IPS-20b (cell line): ENCODE measurements at regions not wholly inside any gene's neighbourhood (a gene's known extent, or its start where the extent isn't known, plus 50 kb on each side); places are given as distances from the start of the nearest gene placed in this dataset.
"Not testable (repeated sequence)": the region's sequence is repeated elsewhere in the genome, so short reads cannot be mapped to it uniquely, and the experiment has no call there.

ENCODE experiments used
- H3K27ac ChIP-seq: one replicate; pipeline ENCODE4 v1.5.1; 2013; ENCODE audit warnings: low read length
- H3K27me3 ChIP-seq: 2 replicates; pipeline ENCODE4 v1.6.1; 2013; ENCODE audit warnings: mild to moderate bottlenecking, low read length, inconsistent platforms; ENCODE audit not compliant: insufficient read depth
- H3K36me3 ChIP-seq: 2 replicates; pipeline ENCODE4 v1.6.1; 2013; ENCODE audit warnings: low read depth, mild to moderate bottlenecking, inconsistent platforms, low read length, moderate library complexity; ENCODE audit not compliant: insufficient read depth
- H3K4me1 ChIP-seq: 2 replicates; pipeline ENCODE4 v1.6.1; 2013; ENCODE audit warnings: mild to moderate bottlenecking, control low read depth, inconsistent platforms, low read length, moderate library complexity; ENCODE audit not compliant: insufficient read depth
- H3K4me3 ChIP-seq: 2 replicates; pipeline ENCODE4 v1.5.1; 2013; ENCODE audit warnings: mild to moderate bottlenecking, low read length, inconsistent platforms
- H3K9ac ChIP-seq: 2 replicates; pipeline ENCODE4 v1.6.1; 2013; ENCODE audit warnings: low read depth, mild to moderate bottlenecking, inconsistent platforms, low read length, moderate library complexity
- H3K9me3 ChIP-seq: 2 replicates; pipeline ENCODE4 v1.6.1; 2013; ENCODE audit warnings: mild to moderate bottlenecking, low read depth, low read length, inconsistent platforms; ENCODE audit not compliant: insufficient read depth

DNA sequence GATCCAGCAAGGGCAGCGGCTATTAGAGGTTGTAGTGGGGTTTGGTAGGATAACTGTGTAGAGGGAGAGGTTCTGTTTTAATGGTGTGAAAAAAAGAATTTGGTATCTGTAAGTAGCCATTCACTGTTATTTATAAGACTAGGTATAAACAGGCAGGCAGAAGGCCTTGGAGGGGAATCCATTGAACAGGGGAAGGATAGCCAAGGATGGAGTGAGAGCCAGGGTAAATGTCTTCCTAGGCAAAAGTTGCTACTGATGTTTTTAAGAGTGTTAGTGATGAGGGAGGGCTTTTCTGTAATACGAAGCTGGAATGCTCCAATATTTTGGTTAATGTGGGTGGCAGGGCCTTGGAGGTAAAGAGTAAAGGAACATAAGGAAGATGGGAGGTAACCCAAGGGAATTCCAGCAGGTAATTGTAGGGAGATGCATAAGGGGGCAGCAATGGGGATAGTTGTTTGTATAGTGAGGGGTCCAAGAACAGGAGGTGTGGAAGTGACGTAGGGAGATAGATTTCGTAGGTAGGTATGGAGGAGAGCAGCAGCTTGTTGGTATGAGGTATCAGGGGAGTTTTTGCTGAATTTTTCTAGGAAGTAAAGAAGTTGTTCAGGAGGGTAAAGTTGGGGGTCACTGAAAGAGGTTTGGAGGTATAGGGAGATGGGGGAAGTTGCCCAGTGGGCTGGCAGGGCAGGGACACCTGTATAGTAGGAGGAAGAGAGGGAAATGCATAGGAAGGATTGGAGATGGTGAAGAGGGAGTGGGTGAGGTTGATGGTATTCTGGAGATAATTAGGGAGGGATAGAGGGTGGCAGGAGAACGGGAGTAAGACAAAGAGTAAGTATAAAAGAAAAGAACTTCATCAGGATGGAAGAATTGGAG is 752.4 kb upstream of the ADGRB3 start:
- Histone ChIP-seq H3K9me3 (no peaks in the 10 kb centered on the region; the same call in 1 of the 2 replicates), H3K36me3 (no peaks in the 10 kb centered on the region), H3K4me3 (no peak overlapping the region), H3K9ac (no peak overlapping the region), H3K27me3 (no peaks in the 10 kb centered on the region), H3K27ac (no peak overlapping the region), H3K4me1 (no peaks in the 10 kb centered on the region)

GRCh38 chr6:67881706-67882065 is 753.4 kb upstream of the ADGRB3 start:
- Histone ChIP-seq H3K27me3 (no peaks in the 10 kb centered on the region), H3K36me3 (no peaks in the 10 kb centered on the region), H3K9ac (no peak overlapping the region), H3K4me1 (no peaks in the 10 kb centered on the region; the same call in 1 of the 2 replicates), H3K4me3 (no peak overlapping the region), H3K9me3 (no peaks in the 10 kb centered on the region; the same call in 1 of the 2 replicates), H3K27ac (no peak overlapping the region)

DNA sequence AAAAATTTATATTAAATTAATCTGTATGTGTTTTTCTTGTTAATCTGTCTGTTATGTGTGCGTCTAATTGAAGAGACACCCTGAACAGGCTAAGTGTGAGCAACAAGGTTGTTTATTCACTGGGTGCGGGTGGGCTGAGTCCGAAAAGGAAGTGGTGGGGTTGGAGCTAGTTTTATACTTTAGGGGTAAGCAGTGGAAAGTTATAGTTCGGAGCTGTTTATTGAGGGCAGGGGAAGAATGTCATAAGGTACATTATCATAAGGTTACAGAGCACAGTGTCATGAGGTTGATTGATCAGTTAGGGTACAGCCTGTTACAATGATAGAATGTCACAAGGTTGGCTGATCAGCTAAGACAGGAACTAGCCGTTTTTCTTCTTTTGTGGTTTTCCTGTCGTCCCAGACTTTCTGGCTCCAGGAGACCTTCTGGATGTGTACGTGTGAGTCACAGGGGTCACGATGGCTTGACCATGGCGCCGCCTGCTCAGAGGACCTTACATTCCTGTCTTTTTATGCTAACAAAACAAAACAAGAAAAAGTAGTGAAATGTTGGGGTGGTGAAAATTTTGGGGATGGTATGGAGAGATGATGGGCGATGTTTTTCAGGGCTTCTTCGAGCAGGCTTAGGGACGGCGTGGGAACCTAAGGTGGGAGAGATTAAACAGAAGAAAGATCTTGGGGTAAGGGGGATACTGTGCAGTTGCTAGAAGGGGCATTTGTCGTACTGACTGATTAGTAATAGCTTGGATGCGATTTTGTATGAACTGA is 754.0 kb upstream of the ADGRB3 start:
- H3K27me3 ChIP-seq = no peaks in the 10 kb centered on the region
- H3K9ac ChIP-seq = no peak overlapping the region
- no peaks in the 10 kb centered on the region for H3K36me3 ChIP-seq
- no peaks in the 10 kb centered on the region; the same call in 1 of the 2 replicates for H3K9me3 ChIP-seq
- H3K4me3 ChIP-seq = no peak overlapping the region
- H3K4me1 ChIP-seq = no peaks in the 10 kb centered on the region; the same call in 1 of the 2 replicates
- H3K27ac ChIP-seq = no peak overlapping the region

GRCh38 chr6:67880343-67880742 is 754.7 kb upstream of the ADGRB3 start:
- not testable (repeated sequence) for H3K27ac ChIP-seq, H3K36me3 ChIP-seq, H3K9ac ChIP-seq, H3K9me3 ChIP-seq, H3K27me3 ChIP-seq, H3K4me3 ChIP-seq, H3K4me1 ChIP-seq

- not testable (repeated sequence) for H3K9me3 ChIP-seq, H3K4me3 ChIP-seq, H3K27me3 ChIP-seq, H3K9ac ChIP-seq, H3K27ac ChIP-seq, H3K36me3 ChIP-seq, H3K4me1 ChIP-seq
These were observed 755.2 kb upstream of the ADGRB3 start for GRCh38 chr6:67879928-67880327.

DNA sequence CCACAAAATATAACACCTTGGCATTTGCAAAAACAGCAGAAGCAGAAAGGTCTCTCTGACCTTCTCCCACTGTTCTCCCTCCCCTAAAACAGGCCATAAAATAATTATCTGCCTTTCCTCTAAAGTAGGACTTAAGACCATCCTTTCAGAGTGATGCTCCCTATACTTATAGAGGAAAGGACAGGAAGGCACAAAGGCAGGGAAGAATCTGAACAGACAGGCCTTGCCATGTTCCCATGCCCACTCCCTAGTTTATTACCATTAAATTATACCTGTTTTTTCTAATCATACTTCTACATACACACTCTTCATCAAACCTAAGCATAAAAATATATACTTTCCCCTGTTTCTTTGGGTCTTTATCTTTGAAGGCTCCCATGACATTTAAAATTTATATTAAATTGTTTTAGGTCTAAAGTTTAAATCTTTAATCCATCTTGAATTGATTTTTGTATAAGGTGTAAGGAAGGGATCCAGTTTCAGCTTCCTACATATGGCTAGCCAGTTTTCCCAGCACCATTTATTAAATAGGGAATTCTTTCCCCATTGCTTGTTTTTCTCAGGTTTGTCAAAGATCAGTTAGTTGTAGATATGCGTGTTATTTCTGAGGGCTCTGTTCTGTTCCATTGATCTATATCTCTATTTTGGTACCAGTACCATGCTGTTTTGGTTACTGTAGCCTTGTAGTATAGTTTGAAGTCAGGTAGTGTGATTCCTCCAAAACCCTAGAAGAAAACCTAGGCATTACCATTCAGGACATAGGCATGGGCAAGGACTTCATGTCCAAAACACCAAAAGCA is 755.8 kb upstream of the ADGRB3 start:
- H3K9me3 ChIP-seq = not testable (repeated sequence)

GRCh38 chr6:67878216-67878615 is 756.9 kb upstream of the ADGRB3 start:
- not testable (repeated sequence) for H3K4me3 ChIP-seq, H3K4me1 ChIP-seq, H3K36me3 ChIP-seq, H3K9me3 ChIP-seq, H3K27ac ChIP-seq, H3K9ac ChIP-seq, H3K27me3 ChIP-seq

More for the DNA sequence above, 755.8 kb upstream of the ADGRB3 start:
- not testable (repeated sequence) for H3K27ac ChIP-seq, H3K4me3 ChIP-seq, H3K27me3 ChIP-seq, H3K4me1 ChIP-seq, H3K9ac ChIP-seq, H3K36me3 ChIP-seq

GRCh38 chr6:67877288-67877687 is 757.8 kb upstream of the ADGRB3 start:
- Histone ChIP-seq H3K4me1 (no peaks in the 10 kb centered on the region; the same call in 1 of the 2 replicates), H3K9ac (no peak overlapping the region), H3K36me3 (no peaks in the 10 kb centered on the region), H3K27ac (no peak overlapping the region), H3K4me3 (no peak overlapping the region), H3K9me3 (no peaks in the 10 kb centered on the region; the same call in none of the 2 replicates), H3K27me3 (no peaks in the 10 kb centered on the region)

DNA sequence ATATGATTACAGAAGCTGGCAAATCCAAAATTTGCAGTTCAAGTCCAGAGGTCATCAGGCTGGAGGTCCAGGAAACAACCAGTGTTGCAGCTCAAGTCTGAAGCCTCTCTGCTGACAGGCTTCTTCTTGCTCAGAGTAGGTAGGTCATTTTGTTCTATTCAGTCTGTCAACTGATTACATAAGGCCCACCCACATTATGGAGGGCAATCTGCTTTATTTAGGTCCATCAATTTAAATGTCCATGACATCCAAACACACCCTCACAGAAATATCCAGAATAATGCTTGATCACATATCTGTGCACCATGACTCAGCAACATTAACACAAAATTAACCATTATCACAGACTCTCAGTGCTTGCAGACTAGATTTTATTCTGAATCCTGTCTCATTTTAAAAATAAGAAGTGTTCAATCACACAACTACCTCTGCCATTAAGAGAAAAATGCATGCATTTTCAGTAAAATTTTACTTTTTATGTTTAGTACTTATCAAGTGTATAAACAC is 759.2 kb upstream of the ADGRB3 start:
- H3K4me1 ChIP-seq = no peaks in the 10 kb centered on the region; the same call in 1 of the 2 replicates
- H3K9me3 ChIP-seq = no peaks in the 10 kb centered on the region; the same call in none of the 2 replicates
- no peaks in the 10 kb centered on the region for H3K36me3 ChIP-seq
- no peak overlapping the region for H3K9ac ChIP-seq
- H3K4me3 ChIP-seq = no peak overlapping the region
- no peak overlapping the region for H3K27ac ChIP-seq
- H3K27me3 ChIP-seq = no peaks in the 10 kb centered on the region

DNA sequence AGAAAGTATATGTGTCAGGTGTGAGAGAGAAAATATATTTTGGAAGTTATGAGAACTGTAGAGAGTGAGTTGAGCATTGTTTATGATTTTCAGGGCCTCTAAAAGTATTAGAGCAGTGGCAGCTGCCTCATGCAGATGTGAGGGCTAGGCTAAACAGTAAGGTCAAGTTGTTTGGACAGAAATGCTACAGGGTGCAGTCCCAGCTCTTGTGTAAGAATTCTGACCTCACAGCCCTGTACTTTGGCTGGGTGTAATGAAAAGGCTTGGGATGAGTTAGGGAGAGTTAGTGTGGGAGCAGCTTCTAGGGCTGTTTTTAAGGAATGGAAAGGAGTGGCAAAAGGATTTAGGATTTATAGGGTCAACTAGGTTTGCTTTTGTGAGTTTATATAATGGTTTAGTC is 764.8 kb upstream of the ADGRB3 start:
- Histone ChIP-seq H3K4me3 (no peak overlapping the region), H3K36me3 (no peaks in the 10 kb centered on the region), H3K9ac (no peak overlapping the region), H3K27ac (no peak overlapping the region), H3K4me1 (no peaks in the 10 kb centered on the region), H3K9me3 (no peaks in the 10 kb centered on the region; the same call in none of the 2 replicates), H3K27me3 (no peaks in the 10 kb centered on the region)

DNA sequence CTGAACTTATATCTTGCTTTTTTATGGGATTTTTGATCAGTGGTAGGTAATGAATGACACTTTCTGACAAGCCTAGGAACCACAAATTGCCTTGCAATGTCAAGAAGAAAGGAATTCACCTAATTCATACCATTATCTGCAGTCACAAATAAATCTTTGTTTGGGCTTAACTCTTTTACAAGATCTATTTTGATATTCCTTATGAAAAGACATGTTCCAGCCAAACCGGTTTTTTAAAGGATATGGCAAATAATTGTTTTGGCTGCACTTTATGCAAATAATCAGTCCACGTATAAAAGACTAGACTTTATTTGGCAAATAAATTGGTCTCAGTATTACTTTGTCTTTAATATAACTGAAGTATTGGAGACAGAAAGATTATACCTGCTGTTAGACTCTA is 771.7 kb upstream of the ADGRB3 start:
- no peak overlapping the region for H3K9ac ChIP-seq
- H3K9me3 ChIP-seq = peaks cover 13% of the 10 kb centered on the region; the same call in 1 of the 2 replicates
- no peak overlapping the region for H3K27ac ChIP-seq
- no peaks in the 10 kb centered on the region for H3K27me3 ChIP-seq
- H3K4me3 ChIP-seq = no peak overlapping the region
- no peaks in the 10 kb centered on the region for H3K4me1 ChIP-seq
- H3K36me3 ChIP-seq = no peaks in the 10 kb centered on the region
